ENCODE measurements at regions not wholly inside any gene's neighbourhood (a gene's known extent, or its start where the extent isn't known, plus 50 kb on each side); places are given as distances from the start of the nearest gene placed in this dataset.
A peak's percentile ranks its signal among the peaks of the same experiment; 100 is the strongest.

DNA sequence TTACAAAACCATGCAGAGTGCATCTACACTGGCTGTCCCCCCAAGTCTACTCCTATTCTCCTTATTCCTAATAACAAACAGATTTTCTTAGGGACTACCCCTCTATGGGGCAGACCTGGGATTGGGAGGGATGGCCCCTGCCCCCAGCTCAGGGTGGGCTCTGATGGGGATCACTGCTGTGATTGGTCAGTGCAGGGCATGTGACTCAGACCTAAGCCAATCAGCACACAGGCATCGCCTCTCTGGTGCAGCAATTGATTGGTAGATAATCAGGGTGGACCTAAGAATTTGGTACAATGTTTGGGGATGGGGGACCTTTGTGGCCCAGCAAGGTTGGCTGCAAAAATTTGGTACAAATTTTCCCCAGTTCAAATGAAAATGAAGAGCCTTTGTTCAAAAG lies 57.2 kb upstream of the SHANK2 start:
- intact Hi-C loops (cut with DNase I; ENCODE audit: low total_unique reads) = no loop called here
- TF ChIP-seq POLR2A (IDR thresholded peaks at IDR 0.05) = no peak
- TF ChIP-seq, protein P1, sequence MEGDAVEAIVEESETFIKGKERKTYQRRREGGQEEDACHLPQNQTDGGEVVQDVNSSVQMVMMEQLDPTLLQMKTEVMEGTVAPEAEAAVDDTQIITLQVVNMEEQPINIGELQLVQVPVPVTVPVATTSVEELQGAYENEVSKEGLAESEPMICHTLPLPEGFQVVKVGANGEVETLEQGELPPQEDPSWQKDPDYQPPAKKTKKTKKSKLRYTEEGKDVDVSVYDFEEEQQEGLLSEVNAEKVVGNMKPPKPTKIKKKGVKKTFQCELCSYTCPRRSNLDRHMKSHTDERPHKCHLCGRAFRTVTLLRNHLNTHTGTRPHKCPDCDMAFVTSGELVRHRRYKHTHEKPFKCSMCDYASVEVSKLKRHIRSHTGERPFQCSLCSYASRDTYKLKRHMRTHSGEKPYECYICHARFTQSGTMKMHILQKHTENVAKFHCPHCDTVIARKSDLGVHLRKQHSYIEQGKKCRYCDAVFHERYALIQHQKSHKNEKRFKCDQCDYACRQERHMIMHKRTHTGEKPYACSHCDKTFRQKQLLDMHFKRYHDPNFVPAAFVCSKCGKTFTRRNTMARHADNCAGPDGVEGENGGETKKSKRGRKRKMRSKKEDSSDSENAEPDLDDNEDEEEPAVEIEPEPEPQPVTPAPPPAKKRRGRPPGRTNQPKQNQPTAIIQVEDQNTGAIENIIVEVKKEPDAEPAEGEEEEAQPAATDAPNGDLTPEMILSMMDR (IDR thresholded peaks at IDR 0.05) = no peak
- H3K4me3 ChIP-seq (ENCODE audit: low read depth, poor library complexity, severe bottlenecking) = no peak overlapping the region
- DNase-seq (ENCODE audit: low spot score in 2 of 2) = peak in 1 of 2 donors; percentile 37
- WGBS, 2 donors = 84 to 88% methylated on average over 1 of the region's 1 CpG

DNA sequence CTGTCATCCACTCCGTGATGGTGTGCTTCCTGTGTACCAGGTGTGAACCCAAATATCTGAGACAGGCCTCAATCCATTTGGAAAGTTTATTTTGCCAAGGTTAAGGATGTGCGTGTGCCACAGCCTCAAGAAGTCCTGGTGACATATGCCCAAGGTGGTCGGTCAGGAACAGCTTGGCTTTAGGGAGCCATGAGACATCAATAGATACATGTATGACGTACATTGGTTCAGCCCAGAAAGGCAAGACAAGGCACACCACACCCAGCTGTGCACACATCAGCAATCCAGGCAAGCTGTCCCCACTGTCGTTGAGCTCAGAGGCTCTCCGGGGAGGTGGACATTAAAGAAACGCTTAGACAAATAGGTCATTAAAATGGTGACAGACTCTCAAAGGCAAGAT lies 56.8 kb upstream of the SHANK2 start:
- DNase-seq (ENCODE audit: low spot score in 2 of 2) = peak in 1 of 2 donors; percentile 34
- no peak overlapping the region for H3K4me3 ChIP-seq (ENCODE audit: low read depth, poor library complexity, severe bottlenecking)
- TF ChIP-seq, protein P1 (IDR thresholded peaks at IDR 0.05) = no peak
- no peak for TF ChIP-seq POLR2A (IDR thresholded peaks at IDR 0.05)
- intact Hi-C loops (cut with DNase I; ENCODE audit: low total_unique reads) = no loop called here
- WGBS, 2 donors = 87 to 90% methylated on average over 7 of the region's 7 CpGs

DNA sequence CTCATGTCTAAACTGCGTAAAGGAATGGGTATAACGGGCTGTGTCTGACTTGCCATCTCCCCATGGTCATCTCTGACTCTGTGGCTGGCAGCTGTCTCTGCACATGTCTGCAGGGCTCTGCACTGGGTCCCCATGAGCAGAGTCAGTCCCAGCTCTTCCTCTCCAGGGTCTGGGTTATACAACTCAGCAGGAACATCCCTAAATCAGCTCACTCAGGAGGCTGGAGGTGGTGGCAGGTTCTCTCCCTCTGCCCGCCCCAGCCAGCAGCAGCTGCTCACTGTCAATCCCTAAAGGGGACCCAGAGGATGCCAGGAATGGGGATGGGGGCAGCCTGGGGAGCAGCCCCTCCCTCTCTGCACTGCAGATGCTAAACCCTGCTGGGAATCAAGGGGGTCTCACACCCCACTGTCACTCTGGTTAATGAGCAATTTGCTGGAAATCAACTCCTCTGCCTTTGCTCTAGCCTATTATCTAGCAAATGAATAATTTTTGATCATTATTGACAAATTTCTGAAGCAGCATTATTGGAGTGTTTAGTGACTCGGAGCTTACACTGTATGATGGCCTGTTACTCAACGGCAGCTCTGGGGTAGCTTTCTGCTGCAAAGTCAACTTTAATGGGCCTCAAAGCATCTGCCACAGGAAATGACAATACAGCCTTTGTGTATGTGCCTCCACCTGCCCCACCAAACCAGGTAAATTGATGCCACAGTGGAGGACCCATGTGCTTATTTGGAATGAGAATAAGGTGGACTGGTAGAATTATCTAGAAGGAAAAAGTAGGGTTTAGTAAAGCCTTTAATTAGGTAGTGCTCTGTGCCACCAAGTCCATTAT lies 55.7 kb upstream of the SHANK2 start:
- H3K4me3 ChIP-seq (ENCODE audit: low read depth, poor library complexity, severe bottlenecking) = no peak overlapping the region
- TF ChIP-seq, protein P1 (IDR thresholded peaks at IDR 0.05) = no peak
- WGBS, 2 donors = 73 to 81% methylated on average over 5 of the region's 5 CpGs
- DNase-seq (ENCODE audit: low spot score in 2 of 2) = peak in 1 of 2 donors; percentile 66
- intact Hi-C loops (cut with DNase I; ENCODE audit: low total_unique reads) = no loop called here

DNA sequence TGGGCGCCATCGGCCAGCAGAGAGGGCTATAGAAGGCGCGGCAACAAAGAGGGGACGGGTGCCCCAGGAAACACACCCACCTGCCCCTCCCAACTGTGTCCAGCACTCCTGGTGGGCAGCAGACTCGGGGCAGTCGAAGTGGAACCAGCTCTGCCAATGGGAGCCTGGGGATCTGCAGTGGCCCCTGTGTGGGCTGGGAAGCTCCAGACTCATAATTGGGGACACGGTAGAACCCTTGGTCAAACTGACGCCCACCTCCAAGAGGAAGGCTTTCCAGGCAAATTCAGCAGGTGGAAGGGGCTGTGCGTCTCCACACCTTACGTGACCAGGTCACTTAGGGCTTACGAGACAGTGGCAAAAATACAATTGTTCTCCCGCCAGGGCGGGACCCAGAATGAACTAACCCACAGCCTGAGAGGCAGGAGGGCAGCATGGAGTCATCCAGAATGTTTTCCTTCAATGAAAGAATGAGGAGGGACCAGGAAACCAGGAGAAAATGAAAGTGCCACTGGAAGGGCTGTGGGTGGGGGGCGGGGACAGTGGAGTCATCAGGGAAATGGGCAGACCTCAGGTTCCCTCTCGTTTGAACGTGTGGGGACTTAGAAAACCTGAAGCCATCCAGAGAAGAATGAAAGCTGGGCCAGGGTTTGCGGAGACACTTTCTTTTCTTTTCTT lies 53.2 kb upstream of the SHANK2 start:
- peak in 1 of 2 donors; percentile 60 for DNase-seq (ENCODE audit: low spot score in 2 of 2)
- H3K4me3 ChIP-seq (ENCODE audit: low read depth, poor library complexity, severe bottlenecking) = no peak overlapping the region
- 82 to 88% methylated on average over 18 of the region's 18 CpGs for WGBS, 2 donors
- TF ChIP-seq POLR2A (IDR thresholded peaks at IDR 0.05) = no peak
- TF ChIP-seq, protein P1 (IDR thresholded peaks at IDR 0.05) = no peak
- intact Hi-C loops (cut with DNase I; ENCODE audit: low total_unique reads) = no loop called here

DNA sequence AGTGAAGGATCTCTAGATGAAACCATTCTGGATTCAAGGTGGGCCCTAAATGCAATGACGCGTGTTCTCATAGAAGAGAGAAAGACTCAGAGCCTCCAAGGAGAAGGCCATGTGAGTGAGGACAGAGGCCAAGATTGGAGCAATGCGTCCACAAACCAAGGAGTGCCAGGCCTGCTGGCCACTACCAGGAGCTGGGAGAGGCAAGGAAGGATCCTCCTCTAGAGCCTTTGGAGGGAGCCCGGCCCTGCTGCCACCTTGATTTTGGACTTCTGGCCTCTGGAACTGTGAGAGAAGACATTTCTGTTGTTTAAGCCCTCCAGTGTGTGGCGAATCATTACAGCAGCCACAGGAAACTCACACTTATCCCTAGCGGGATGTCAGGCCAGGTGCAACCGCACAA lies 52.7 kb upstream of the SHANK2 start:
- no peak for TF ChIP-seq POLR2A (IDR thresholded peaks at IDR 0.05)
- TF ChIP-seq, protein P1 (IDR thresholded peaks at IDR 0.05) = no peak
- H3K4me3 ChIP-seq (ENCODE audit: low read depth, poor library complexity, severe bottlenecking) = no peak overlapping the region
- DNase-seq (ENCODE audit: low spot score in 2 of 2) = peak in 1 of 2 donors; percentile 66
- 89 to 92% methylated on average over 7 of the region's 7 CpGs for WGBS, 2 donors
- intact Hi-C loops (cut with DNase I; ENCODE audit: low total_unique reads) = no loop called here
